WTC11 (cell line): ENCODE measurements at regions not wholly inside any gene's neighbourhood (a gene's known extent, or its start where the extent isn't known, plus 50 kb on each side); places are given as distances from the start of the nearest gene placed in this dataset.

ENCODE experiments used
- ESRRA ChIP-seq: sonication (generic); formaldehyde crosslinking; IDR thresholded peaks from 2 replicates; pipeline ENCODE4 v1.8.1; 2022; ENCODE audit warnings: mild to moderate bottlenecking, missing genetic modification reagents, borderline replicate concordance
- FOXJ3 ChIP-seq: sonication (generic); formaldehyde crosslinking; IDR thresholded peaks from 2 replicates; pipeline ENCODE4 v1.9.0; 2021; ENCODE audit warnings: missing genetic modification reagents, mild to moderate bottlenecking, borderline replicate concordance
- FOXP1 ChIP-seq: sonication (generic); formaldehyde crosslinking; IDR thresholded peaks from 2 replicates; pipeline ENCODE4 v1.8.0; 2022; ENCODE audit warnings: missing genetic modification reagents, mild to moderate bottlenecking, moderate library complexity, borderline replicate concordance
- FOXP4 ChIP-seq: sonication (generic); formaldehyde crosslinking; IDR thresholded peaks from 2 replicates; pipeline ENCODE4 v1.8.0; 2022; ENCODE audit warnings: mild to moderate bottlenecking, missing genetic modification reagents
- KAT7 ChIP-seq: sonication (generic); formaldehyde crosslinking; IDR thresholded peaks from 2 replicates; pipeline ENCODE4 v1.8.1; 2023; ENCODE audit warnings: missing genetic modification reagents, mild to moderate bottlenecking, borderline replicate concordance
- MAX ChIP-seq: sonication (generic); formaldehyde crosslinking; IDR thresholded peaks from 2 replicates; pipeline ENCODE4 v1.8.0; 2022; ENCODE audit warnings: mild to moderate bottlenecking, missing genetic modification reagents
- SP1 ChIP-seq: sonication (generic); formaldehyde crosslinking; conservative IDR thresholded peaks from 2 replicates; pipeline ENCODE4 v1.8.1; 2022; ENCODE audit warnings: missing genetic modification reagents
- ZNF138 ChIP-seq: sonication (generic); formaldehyde crosslinking; conservative IDR thresholded peaks from 2 replicates; pipeline ENCODE4 v1.8.1; 2022; ENCODE audit warnings: mild to moderate bottlenecking, moderate library complexity, missing genetic modification reagents
- ZNF512 ChIP-seq: sonication (generic); formaldehyde crosslinking; IDR thresholded peaks from 2 replicates; pipeline ENCODE4 v1.8.1; 2022; ENCODE audit warnings: missing genetic modification reagents, borderline replicate concordance
- ZSCAN18 ChIP-seq: fragments of 250-450 bp; sonication (Bioruptor Pico); IDR thresholded peaks from 2 replicates; pipeline ENCODE4 v2.1.2; 2022; ENCODE audit warnings: mild to moderate bottlenecking, moderate library complexity
- TF ChIP-seq, protein P1 (sequence below): sonication (generic); formaldehyde crosslinking; IDR thresholded peaks from 2 replicates; pipeline ENCODE4 v1.8.0; 2022; ENCODE audit warnings: mild to moderate bottlenecking, missing genetic modification reagents
- TF ChIP-seq, protein P2 (sequence below): fragments of 200-600 bp; IDR thresholded peaks from 2 replicates; pipeline ENCODE4 v1.8.0; 2022; ENCODE audit warnings: antibody characterized with exemption
- TF ChIP-seq, protein P3 (sequence below): sonication (generic); formaldehyde crosslinking; IDR thresholded peaks from 2 replicates; pipeline ENCODE4 v1.8.1; 2022; ENCODE audit warnings: low read depth, missing genetic modification reagents, borderline replicate concordance
- TF ChIP-seq, protein P4 (sequence below): sonication (generic); formaldehyde crosslinking; conservative IDR thresholded peaks from 2 replicates; pipeline ENCODE4 v1.8.1; 2022; ENCODE audit warnings: mild to moderate bottlenecking, missing genetic modification reagents

- TF ChIP-seq FOXJ3 (CRISPR knock-in tag): no peak
- TF ChIP-seq, protein P1, sequence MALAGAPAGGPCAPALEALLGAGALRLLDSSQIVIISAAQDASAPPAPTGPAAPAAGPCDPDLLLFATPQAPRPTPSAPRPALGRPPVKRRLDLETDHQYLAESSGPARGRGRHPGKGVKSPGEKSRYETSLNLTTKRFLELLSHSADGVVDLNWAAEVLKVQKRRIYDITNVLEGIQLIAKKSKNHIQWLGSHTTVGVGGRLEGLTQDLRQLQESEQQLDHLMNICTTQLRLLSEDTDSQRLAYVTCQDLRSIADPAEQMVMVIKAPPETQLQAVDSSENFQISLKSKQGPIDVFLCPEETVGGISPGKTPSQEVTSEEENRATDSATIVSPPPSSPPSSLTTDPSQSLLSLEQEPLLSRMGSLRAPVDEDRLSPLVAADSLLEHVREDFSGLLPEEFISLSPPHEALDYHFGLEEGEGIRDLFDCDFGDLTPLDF (CRISPR knock-in tag): no peak
- TF ChIP-seq, protein P2, sequence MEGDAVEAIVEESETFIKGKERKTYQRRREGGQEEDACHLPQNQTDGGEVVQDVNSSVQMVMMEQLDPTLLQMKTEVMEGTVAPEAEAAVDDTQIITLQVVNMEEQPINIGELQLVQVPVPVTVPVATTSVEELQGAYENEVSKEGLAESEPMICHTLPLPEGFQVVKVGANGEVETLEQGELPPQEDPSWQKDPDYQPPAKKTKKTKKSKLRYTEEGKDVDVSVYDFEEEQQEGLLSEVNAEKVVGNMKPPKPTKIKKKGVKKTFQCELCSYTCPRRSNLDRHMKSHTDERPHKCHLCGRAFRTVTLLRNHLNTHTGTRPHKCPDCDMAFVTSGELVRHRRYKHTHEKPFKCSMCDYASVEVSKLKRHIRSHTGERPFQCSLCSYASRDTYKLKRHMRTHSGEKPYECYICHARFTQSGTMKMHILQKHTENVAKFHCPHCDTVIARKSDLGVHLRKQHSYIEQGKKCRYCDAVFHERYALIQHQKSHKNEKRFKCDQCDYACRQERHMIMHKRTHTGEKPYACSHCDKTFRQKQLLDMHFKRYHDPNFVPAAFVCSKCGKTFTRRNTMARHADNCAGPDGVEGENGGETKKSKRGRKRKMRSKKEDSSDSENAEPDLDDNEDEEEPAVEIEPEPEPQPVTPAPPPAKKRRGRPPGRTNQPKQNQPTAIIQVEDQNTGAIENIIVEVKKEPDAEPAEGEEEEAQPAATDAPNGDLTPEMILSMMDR: no peak
- TF ChIP-seq ESRRA (CRISPR knock-in tag): no peak
- no peak for TF ChIP-seq MAX (CRISPR knock-in tag)
- TF ChIP-seq, protein P3, sequence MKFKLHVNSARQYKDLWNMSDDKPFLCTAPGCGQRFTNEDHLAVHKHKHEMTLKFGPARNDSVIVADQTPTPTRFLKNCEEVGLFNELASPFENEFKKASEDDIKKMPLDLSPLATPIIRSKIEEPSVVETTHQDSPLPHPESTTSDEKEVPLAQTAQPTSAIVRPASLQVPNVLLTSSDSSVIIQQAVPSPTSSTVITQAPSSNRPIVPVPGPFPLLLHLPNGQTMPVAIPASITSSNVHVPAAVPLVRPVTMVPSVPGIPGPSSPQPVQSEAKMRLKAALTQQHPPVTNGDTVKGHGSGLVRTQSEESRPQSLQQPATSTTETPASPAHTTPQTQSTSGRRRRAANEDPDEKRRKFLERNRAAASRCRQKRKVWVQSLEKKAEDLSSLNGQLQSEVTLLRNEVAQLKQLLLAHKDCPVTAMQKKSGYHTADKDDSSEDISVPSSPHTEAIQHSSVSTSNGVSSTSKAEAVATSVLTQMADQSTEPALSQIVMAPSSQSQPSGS (CRISPR knock-in tag): no peak
- TF ChIP-seq, protein P4, sequence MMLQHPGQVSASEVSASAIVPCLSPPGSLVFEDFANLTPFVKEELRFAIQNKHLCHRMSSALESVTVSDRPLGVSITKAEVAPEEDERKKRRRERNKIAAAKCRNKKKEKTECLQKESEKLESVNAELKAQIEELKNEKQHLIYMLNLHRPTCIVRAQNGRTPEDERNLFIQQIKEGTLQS: no peak
- TF ChIP-seq FOXP4 (CRISPR knock-in tag): no peak
- TF ChIP-seq SP1 (CRISPR knock-in tag): no peak
- TF ChIP-seq ZNF512 (CRISPR knock-in tag): no peak
- TF ChIP-seq ZSCAN18 (CRISPR knock-in tag): no peak
- TF ChIP-seq KAT7 (CRISPR knock-in tag): no peak
- TF ChIP-seq ZNF138 (CRISPR knock-in tag): no peak
- TF ChIP-seq FOXP1 (CRISPR knock-in tag): no peak
Observed at GRCh38 chr6:53724501-53724900, 58.9 kb upstream of the KLHL31 start.
